A673 (cell line): ENCODE measurements at regions not wholly inside any gene's neighbourhood (a gene's known extent, or its start where the extent isn't known, plus 50 kb on each side); places are given as distances from the start of the nearest gene placed in this dataset.

ENCODE experiments used
- BruUV-seq: library from RNA; stranded (reverse); fragments of 400-500 nt; replicated peaks from 2 replicates; lab custom pipeline; 2021; lab: Mats Ljungman, UMichigan
- CTCF ChIA-PET: fragments of 300-600 bp; sonication (Branson Sonifier 250); formaldehyde crosslinking; loops from one replicate; lab custom pipeline; 2022; ENCODE audit warnings: antibody characterized with exemption; lab: Charles Lee
- POLR2A ChIA-PET: fragments of 300-600 bp; sonication (Branson Sonifier 250); formaldehyde crosslinking; loops from one replicate; lab custom pipeline; 2022; ENCODE audit warnings: antibody characterized with exemption; ENCODE audit not compliant: low non-redundant PET; lab: Charles Lee
- DNase-seq: peaks from one replicate; pipeline ENCODE4 v3.0.0-alpha.2; 2015; ENCODE audit warnings: low spot score
- H3K27ac ChIP-seq: fragments of 200-600 bp; sonication (generic); 2 replicates; pipeline ENCODE4 v1.5.1; 2016; ENCODE audit warnings: mixed run types, low read depth, mild to moderate bottlenecking, mixed read lengths, antibody characterized with exemption, low read length; ENCODE audit not compliant: poor library complexity, severe bottlenecking
- H3K27me3 ChIP-seq: fragments of 200-600 bp; sonication (generic); replicated peaks from 2 replicates; pipeline ENCODE4 v1.6.1; 2017; ENCODE audit warnings: mixed run types, low read depth, mild to moderate bottlenecking, mixed read lengths, antibody characterized with exemption, low read length; ENCODE audit not compliant: insufficient read depth, poor library complexity
- H3K36me3 ChIP-seq: fragments of 200-600 bp; sonication (generic); 2 replicates; pipeline ENCODE4 v1.6.1; 2016; ENCODE audit warnings: mixed run types, mild to moderate bottlenecking, mixed read lengths, antibody characterized with exemption, low read length; ENCODE audit not compliant: insufficient read depth, poor library complexity, severe bottlenecking
- H3K4me1 ChIP-seq: fragments of 200-600 bp; sonication (generic); 2 replicates; pipeline ENCODE4 v1.6.1; 2017; ENCODE audit warnings: mixed run types, mild to moderate bottlenecking, mixed read lengths, antibody characterized with exemption, low read length; ENCODE audit not compliant: insufficient read depth, poor library complexity, severe bottlenecking
- H3K4me3 ChIP-seq: fragments of 200-600 bp; sonication (generic); 2 replicates; pipeline ENCODE4 v1.5.1; 2016; ENCODE audit warnings: low read depth, mixed run types, mild to moderate bottlenecking, mixed read lengths, low read length; ENCODE audit not compliant: poor library complexity, severe bottlenecking
- H3K9me3 ChIP-seq: fragments of 200-600 bp; sonication (generic); 2 replicates; pipeline ENCODE4 v1.6.1; 2016; ENCODE audit warnings: mixed run types, low read depth, mild to moderate bottlenecking, mixed read lengths, antibody characterized with exemption, low read length; ENCODE audit not compliant: poor library complexity, severe bottlenecking
- EZH2 ChIP-seq: fragments of 200-600 bp; sonication (generic); IDR thresholded peaks from 2 replicates; pipeline ENCODE4 v1.6.1; 2017; ENCODE audit warnings: borderline replicate concordance, low read depth, mild to moderate bottlenecking, mixed read lengths, antibody characterized with exemption, low read length; ENCODE audit not compliant: poor library complexity, severe bottlenecking
- intact Hi-C: fragments of 100-400 bp; cut with micrococcal nuclease; formaldehyde crosslinking; loops from one replicate; pipeline ENCODE4 v1.10.0; 2022; ENCODE audit not compliant: unreplicated experiment
- TF ChIP-seq, protein P1 (sequence below): fragments of 300-800, 200-600 bp; sonication (generic); conservative IDR thresholded peaks from 2 replicates; pipeline ENCODE4 v1.5.1; 2017; ENCODE audit warnings: low read depth, mild to moderate bottlenecking, antibody characterized with exemption, low read length, moderate library complexity, mixed read lengths

- H3K36me3 ChIP-seq = no peaks in the 10 kb centered on the region
- CTCF ChIA-PET = no interaction called here
- H3K27ac ChIP-seq = no peak overlapping the region
- no peak for DNase-seq
- POLR2A ChIA-PET = no interaction called here
- H3K4me1 ChIP-seq = no peaks in the 10 kb centered on the region
- TF ChIP-seq, protein P1, sequence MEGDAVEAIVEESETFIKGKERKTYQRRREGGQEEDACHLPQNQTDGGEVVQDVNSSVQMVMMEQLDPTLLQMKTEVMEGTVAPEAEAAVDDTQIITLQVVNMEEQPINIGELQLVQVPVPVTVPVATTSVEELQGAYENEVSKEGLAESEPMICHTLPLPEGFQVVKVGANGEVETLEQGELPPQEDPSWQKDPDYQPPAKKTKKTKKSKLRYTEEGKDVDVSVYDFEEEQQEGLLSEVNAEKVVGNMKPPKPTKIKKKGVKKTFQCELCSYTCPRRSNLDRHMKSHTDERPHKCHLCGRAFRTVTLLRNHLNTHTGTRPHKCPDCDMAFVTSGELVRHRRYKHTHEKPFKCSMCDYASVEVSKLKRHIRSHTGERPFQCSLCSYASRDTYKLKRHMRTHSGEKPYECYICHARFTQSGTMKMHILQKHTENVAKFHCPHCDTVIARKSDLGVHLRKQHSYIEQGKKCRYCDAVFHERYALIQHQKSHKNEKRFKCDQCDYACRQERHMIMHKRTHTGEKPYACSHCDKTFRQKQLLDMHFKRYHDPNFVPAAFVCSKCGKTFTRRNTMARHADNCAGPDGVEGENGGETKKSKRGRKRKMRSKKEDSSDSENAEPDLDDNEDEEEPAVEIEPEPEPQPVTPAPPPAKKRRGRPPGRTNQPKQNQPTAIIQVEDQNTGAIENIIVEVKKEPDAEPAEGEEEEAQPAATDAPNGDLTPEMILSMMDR = no peak
- TF ChIP-seq EZH2 = no peak
- H3K27me3 ChIP-seq = no peaks in the 10 kb centered on the region
- no peaks in the 10 kb centered on the region for H3K9me3 ChIP-seq
- no peak overlapping the region for H3K4me3 ChIP-seq
- intact Hi-C loops = no loop called here
- BruUV-seq = no TSS peak
Measured at GRCh38 chr19:31204115-31204514, 145.1 kb downstream of the TSHZ3 start.

DNA sequence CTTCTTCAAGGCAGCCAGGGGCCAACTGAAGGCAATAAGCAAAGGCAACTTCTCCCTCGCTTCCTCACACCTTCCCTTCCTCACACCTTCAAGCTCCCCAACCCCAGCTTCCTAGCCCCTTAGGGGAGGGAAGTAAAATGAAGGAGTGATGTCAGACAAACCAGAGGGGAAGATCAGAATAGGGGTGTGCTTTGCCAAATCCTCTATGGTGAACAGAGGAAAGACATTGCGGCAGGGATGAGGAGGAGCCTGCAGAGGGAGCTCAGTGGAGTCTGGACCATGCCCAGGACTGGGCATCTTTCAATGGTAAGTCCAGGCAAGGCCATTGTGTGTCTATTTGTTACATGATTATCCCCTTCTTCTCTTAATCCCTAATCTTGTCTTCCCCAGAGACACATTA is 164.0 kb downstream of the TSHZ3 start:
- H3K27me3 ChIP-seq = no peaks in the 10 kb centered on the region
- BruUV-seq = no TSS peak
- no peak overlapping the region for H3K27ac ChIP-seq
- no peaks in the 10 kb centered on the region for H3K4me1 ChIP-seq
- ChIA-PET CTCF (no interaction called here), POLR2A (no interaction called here)
- H3K36me3 ChIP-seq = no peaks in the 10 kb centered on the region
- H3K9me3 ChIP-seq = peaks cover 11% of the 10 kb centered on the region
- DNase-seq = peak; percentile 5
- intact Hi-C loops = no loop called here
- no peak overlapping the region for H3K4me3 ChIP-seq
- TF ChIP-seq, protein P1 = 0 out of 2 replicates have a peak, but pooled peaks have one; percentile 19
- no peak for TF ChIP-seq EZH2

GRCh38 chr19:31181535-31181934 is 167.7 kb downstream of the TSHZ3 start:
- DNase-seq = no peak
- CTCF ChIA-PET = no interaction called here
- Histone ChIP-seq H3K4me3 (no peak overlapping the region), H3K36me3 (no peaks in the 10 kb centered on the region), H3K4me1 (no peaks in the 10 kb centered on the region), H3K27me3 (no peaks in the 10 kb centered on the region), H3K27ac (no peak overlapping the region), H3K9me3 (no peaks in the 10 kb centered on the region)
- intact Hi-C loops = no loop called here
- TF ChIP-seq, protein P1 = no peak
- no peak for TF ChIP-seq EZH2
- POLR2A ChIA-PET = no interaction called here
- BruUV-seq = no TSS peak
